Pancreas (tissue), 10 donors: ENCODE measurements at regions not wholly inside any gene's neighbourhood (a gene's known extent, or its start where the extent isn't known, plus 50 kb on each side); places are given as distances from the start of the nearest gene placed in this dataset.
A peak's percentile ranks its signal among the peaks of the same experiment; 100 is the strongest.

Source experiments
- ATAC-seq, 4 donors: fragments of 200-7000 bp; cut with Tn5 transposase; one replicate each; pipeline versions ENCODE4 v1.8.0 to v1.9.1; 2020; ENCODE audit warnings: mild to moderate bottlenecking in 4 of 4, moderate library complexity in 4 of 4
- DNase-seq, 6 donors: peaks; one replicate each; pipeline ENCODE4 v3.0.0-alpha.2; 2020
- FAIRE-seq: peaks from 2 replicates; lab custom pipeline; 2012; peaks lifted over from hg19 to GRCh38; lab: Jason Lieb, UNC
- H3K27ac ChIP-seq, 4 donors: fragments of 200-600 bp; sonication (generic); 1 replicate in 3 of 4; 2 replicates in 1 of 4; pipeline versions ENCODE4 v1.5.0 to v1.8.0; 2020
- H3K27me3 ChIP-seq, 4 donors: fragments of 200-600 bp; one replicate each; pipeline ENCODE4 v1.8.0; 2021
- H3K36me3 ChIP-seq, 3 donors: fragments of 200-600 bp; sonication (generic) in 1 of 3; one replicate each; pipeline versions ENCODE4 v1.5.0 to v1.8.0; 2020 to 2021
- H3K4me1 ChIP-seq, 3 donors: fragments of 200-600 bp; one replicate each; pipeline ENCODE4 v1.8.0; 2021
- H3K4me3 ChIP-seq, 4 donors: fragments of 200-600 bp; sonication (generic) in 2 of 4; one replicate each; pipeline versions ENCODE4 v1.5.0 to v1.8.0; 2020 to 2021
- H3K9me3 ChIP-seq, 4 donors: fragments of 200-600 bp; one replicate each; pipeline ENCODE4 v1.8.0; 2021
- CTCF ChIP-seq, 4 donors: fragments of 200-600 bp; sonication (generic) in 3 of 4; IDR thresholded peaks; one replicate each; pipeline versions ENCODE4 v1.5.0 to v1.8.0; 2021; ENCODE audit warnings: antibody characterized with exemption in 4 of 4
- WGBS, 2 donors: extraction: QIAGEN DNeasy Blood & Tissue Kit; methylation state at CpG; one replicate each; pipeline ENCODE4 v1.1.7; 2013; 5-methylcytosine and 5-hydroxymethylcytosine counted together
- intact Hi-C, 3 donors: fragments of 100-400 bp; cut with DNase I; formaldehyde crosslinking; loops; one replicate each; pipeline versions ENCODE4 v1.11.1 to v1.14.2; 2022
- donor health status: healthy with polysubstance abuse.
- donor health status: DM: no; HTN: no; CAD: no; lungs with moderate emphysema.
- donor health status: DM: no; HTN: no; CAD: no.
- donor health status: control.
- donor health status: control.
- donor health status: Bipolar disorder and iron deficiency.
- donor health status: DM: yes; HTN: yes; CAD: no.
- donor health status: DM: no; HTN: no; CAD: no.
- donor health status: DM: no; HTN: no; CAD: no.
- donor health status: DM: yes; HTN: yes; CAD: no.

GRCh38 chr12:124631681-124632256, 64.4 kb upstream of the NCOR2 start:
- peaks cover 0 to under 1% (median 0%) of the 10 kb centered on the region in 3 donors for H3K4me1 ChIP-seq
- H3K27ac ChIP-seq = no peak overlapping the region
- no peaks in the 10 kb centered on the region for H3K36me3 ChIP-seq
- H3K9me3 ChIP-seq = no peaks in the 10 kb centered on the region
- no peaks in the 10 kb centered on the region for H3K27me3 ChIP-seq
- DNase-seq = peak in 1 of 6 donors; percentile 18
- intact Hi-C loops = no loop called here
- FAIRE-seq = no peak
- no peak overlapping the region for H3K4me3 ChIP-seq
- TF ChIP-seq CTCF (IDR thresholded peaks at IDR 0.05) = no peak
- no peak for ATAC-seq
- WGBS, 2 donors = 75 to 85% methylated on average over 11 of the region's 11 CpGs

GRCh38 chr12:124630791-124631313, 63.4 kb upstream of the NCOR2 start:
- TF ChIP-seq CTCF (IDR thresholded peaks at IDR 0.05) = no peak
- Histone ChIP-seq H3K4me3 (no peak overlapping the region), H3K27ac (no peak overlapping the region), H3K9me3 (no peaks in the 10 kb centered on the region), H3K27me3 (no peaks in the 10 kb centered on the region), H3K4me1 (peaks cover 0 to 4% (median 0%) of the 10 kb centered on the region in 3 donors), H3K36me3 (no peaks in the 10 kb centered on the region)
- DNase-seq = no peak
- 82 to 90% methylated on average over 15 of the region's 15 CpGs for WGBS, 2 donors
- intact Hi-C loops = no loop called here
- FAIRE-seq = no peak
- no peak for ATAC-seq

- whole genome bisulfite sequencing, 2 donors = 88% methylated on average over 12 of the region's 12 CpGs
- Histone ChIP-seq H3K4me1 (peaks cover 0 to 4% (median 0%) of the 10 kb centered on the region in 3 donors), H3K27me3 (no peaks in the 10 kb centered on the region), H3K36me3 (no peaks in the 10 kb centered on the region), H3K27ac (no peak overlapping the region), H3K4me3 (no peak overlapping the region), H3K9me3 (no peaks in the 10 kb centered on the region)
- FAIRE-seq = no peak
- no peak for ATAC-seq
- intact Hi-C loops = no loop called here
- no peak for TF ChIP-seq CTCF (IDR thresholded peaks at IDR 0.05)
- DNase-seq = peak in 1 of 6 donors; percentile 24
Measured at GRCh38 chr12:124629789-124630480, 62.5 kb upstream of the NCOR2 start.

GRCh38 chr12:124629117-124629516, 61.7 kb upstream of the NCOR2 start:
- H3K4me1 ChIP-seq = peaks cover 0 to 4% (median 0%) of the 10 kb centered on the region in 3 donors
- no peaks in the 10 kb centered on the region for H3K27me3 ChIP-seq
- FAIRE-seq = no peak
- ATAC-seq = no peak
- no peak overlapping the region for H3K4me3 ChIP-seq
- no peak overlapping the region for H3K27ac ChIP-seq
- no peak for DNase-seq
- TF ChIP-seq CTCF (IDR thresholded peaks at IDR 0.05) = no peak
- intact Hi-C loops = no loop called here
- no peaks in the 10 kb centered on the region for H3K36me3 ChIP-seq
- H3K9me3 ChIP-seq = no peaks in the 10 kb centered on the region
- WGBS, 2 donors = 96 to 97% methylated on average over 5 of the region's 5 CpGs

GRCh38 chr12:124627956-124628355, 60.5 kb upstream of the NCOR2 start:
- no peak for DNase-seq
- WGBS, 2 donors = 83 to 92% methylated on average over 3 of the region's 3 CpGs
- no peak for ATAC-seq
- H3K4me3 ChIP-seq = no peak overlapping the region
- H3K36me3 ChIP-seq = no peaks in the 10 kb centered on the region
- H3K9me3 ChIP-seq = no peaks in the 10 kb centered on the region
- no peak for FAIRE-seq
- H3K27me3 ChIP-seq = no peaks in the 10 kb centered on the region
- no peak for TF ChIP-seq CTCF (IDR thresholded peaks at IDR 0.05)
- peaks cover 0 to 4% (median 0%) of the 10 kb centered on the region in 3 donors for H3K4me1 ChIP-seq
- no peak overlapping the region for H3K27ac ChIP-seq
- intact Hi-C loops = no loop called here
